Tibial nerve (tissue), 4 donors: ENCODE measurements at regions not wholly inside any gene's neighbourhood (a gene's known extent, or its start where the extent isn't known, plus 50 kb on each side); places are given as distances from the start of the nearest gene placed in this dataset.

Source experiments
- CTCF ChIP-seq, 5 experiments: fragments of 200-600 bp in 3 of 5; fragments of 450-650 bp in 2 of 5; sonication (generic) in 3 of 5; IDR thresholded peaks; one replicate each; pipeline ENCODE4 v1.5.1; 2016 to 2019; ENCODE audit warnings: antibody characterized with exemption in 5 of 5, mild to moderate bottlenecking in 3 of 5, moderate library complexity in 2 of 5
- EP300 ChIP-seq, 2 donors: sonication (generic); formaldehyde crosslinking; IDR thresholded peaks; one replicate each; pipeline ENCODE4 v1.6.1; 2017; ENCODE audit warnings: antibody characterized with exemption in 2 of 2, mild to moderate bottlenecking in 1 of 2
- POLR2A ChIP-seq, 2 donors: fragments of 450-650 bp; IDR thresholded peaks; one replicate each; pipeline ENCODE4 v1.6.1; 2017; ENCODE audit warnings: antibody characterized with exemption in 2 of 2, mild to moderate bottlenecking in 2 of 2, moderate library complexity in 2 of 2

- TF ChIP-seq CTCF (IDR thresholded peaks at IDR 0.05) (peak in 3 of 5 experiments; percentile 9 to 23 (median 17)), POLR2A (IDR thresholded peaks at IDR 0.05) (no peak), EP300 (IDR thresholded peaks at IDR 0.05) (no peak)
These were observed 1246.7 kb downstream of the GATA3 start for GRCh38 chr10:9301148-9301547.
